ENCODE measurements at regions not wholly inside any gene's neighbourhood (a gene's known extent, or its start where the extent isn't known, plus 50 kb on each side); places are given as distances from the start of the nearest gene placed in this dataset.

GRCh38 chr9:13437866-13438265, 158.4 kb upstream of the MPDZ start:
- TF ChIP-seq CTCF (IDR thresholded peaks at IDR 0.05; ENCODE audit: low read length): no peak
- no peak for TF ChIP-seq EZH2 (IDR thresholded peaks at IDR 0.05; ENCODE audit: borderline replicate concordance, low read length)
